HG02943 (cell line): ENCODE measurements at regions not wholly inside any gene's neighbourhood (a gene's known extent, or its start where the extent isn't known, plus 50 kb on each side); places are given as distances from the start of the nearest gene placed in this dataset.
"Not testable (repeated sequence)": the region's sequence is repeated elsewhere in the genome, so short reads cannot be mapped to it uniquely, and the experiment has no call there.

Source experiments
- ATAC-seq: cut with Tn5 transposase; IDR thresholded peaks from one replicate; pipeline ENCODE4 v1.9.1; 2021; ENCODE audit warnings: mild to moderate bottlenecking, low read depth, moderate library complexity; ENCODE audit not compliant: unreplicated experiment

DNA sequence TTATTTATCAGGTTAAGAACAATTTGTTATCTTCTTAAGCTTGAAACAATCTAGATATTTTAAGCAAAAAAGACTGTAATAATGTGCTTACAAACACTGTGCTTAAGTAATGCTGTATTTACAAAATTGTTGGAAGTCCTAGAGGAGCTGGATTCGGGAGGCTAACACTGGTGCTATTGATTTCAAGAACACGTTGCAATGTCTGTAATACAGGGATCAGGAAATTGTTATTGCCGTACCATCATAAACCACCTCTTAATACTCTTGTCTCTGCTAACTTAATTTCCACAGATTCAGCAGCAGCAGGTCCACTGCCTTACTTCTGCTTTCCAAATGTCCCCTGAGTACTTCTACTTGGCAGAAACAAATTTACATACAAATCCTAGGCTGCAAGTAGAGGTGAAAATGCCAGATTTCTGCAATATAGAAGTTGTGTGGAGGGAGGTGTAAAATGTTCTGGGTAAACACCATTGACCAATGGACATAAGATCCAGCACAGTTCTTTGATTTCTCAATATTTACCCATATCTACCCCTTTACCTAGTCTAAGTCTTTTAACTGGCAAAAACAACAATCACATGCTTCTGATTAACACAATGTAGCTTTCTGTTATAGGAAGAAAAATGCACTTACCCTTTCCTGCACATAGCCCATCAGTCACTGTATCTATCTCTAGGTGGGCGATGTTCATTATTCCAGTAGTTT, 663.4 kb downstream of the TMTC2 start:
- ATAC-seq = no peak

- ATAC-seq = no peak
These were observed 659.6 kb downstream of the TMTC2 start for GRCh38 chr12:83346333-83346732.

DNA sequence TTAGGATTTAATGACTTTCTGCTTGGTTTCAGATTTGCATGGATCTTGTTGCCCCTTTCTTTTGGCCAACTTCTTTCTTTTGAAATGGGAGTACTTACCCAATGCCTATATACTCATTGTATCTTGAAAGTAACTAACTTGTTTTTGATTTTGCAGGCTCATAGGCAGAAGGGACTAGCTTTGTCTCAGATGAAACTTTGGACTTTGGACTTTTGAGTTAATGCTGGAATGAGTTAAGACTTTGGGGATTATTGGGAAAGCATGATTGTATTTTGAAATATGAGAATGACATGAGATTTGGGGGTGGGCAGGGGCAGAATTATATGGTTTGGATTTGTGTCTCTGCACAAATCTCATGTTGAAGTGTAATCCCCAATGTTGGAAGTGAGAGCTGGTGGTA, 657.1 kb downstream of the TMTC2 start:
- ATAC-seq = no peak

- ATAC-seq = no peak
These were observed 649.0 kb downstream of the TMTC2 start for GRCh38 chr12:83335748-83336147.

DNA sequence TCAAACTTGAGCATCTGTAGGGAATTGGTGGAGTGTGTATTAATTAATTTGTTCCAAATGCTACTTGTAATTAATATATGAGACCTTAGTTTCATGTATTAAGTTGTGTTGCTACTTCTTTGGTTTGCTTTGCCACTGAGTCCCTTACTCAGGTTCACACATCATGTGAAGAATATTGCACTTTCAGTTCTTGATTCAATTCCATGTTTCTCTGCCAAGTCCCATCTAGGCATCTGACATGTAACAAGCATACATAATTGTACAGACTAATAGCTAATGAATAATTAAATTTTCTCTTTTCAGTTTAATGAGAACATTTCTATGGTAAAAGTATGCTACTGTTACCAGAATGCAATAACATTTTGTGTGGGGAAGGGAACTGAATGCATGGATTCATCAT, 640.0 kb downstream of the TMTC2 start:
- ATAC-seq = no peak

- ATAC-seq = no peak
These were observed 637.2 kb downstream of the TMTC2 start for GRCh38 chr12:83323866-83324265.

DNA sequence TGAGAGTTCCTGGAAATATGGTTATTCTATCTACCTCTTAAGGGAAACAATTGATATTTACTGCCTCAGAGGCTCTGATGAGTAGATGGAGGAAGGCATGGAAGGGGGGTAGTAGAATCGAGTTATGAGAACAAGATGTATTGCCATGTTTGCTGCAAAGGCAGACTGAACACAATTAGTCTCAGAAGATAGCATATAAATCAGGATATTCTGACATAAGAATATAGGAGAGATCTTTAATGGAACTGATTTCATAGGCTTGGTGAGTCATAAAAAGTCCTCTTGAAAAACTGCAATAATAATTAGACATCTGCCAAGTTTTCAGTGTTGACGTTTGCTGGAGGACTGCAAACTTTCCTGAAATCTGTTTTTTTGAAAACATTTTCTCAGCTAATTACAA, 636.1 kb downstream of the TMTC2 start:
- no peak for ATAC-seq

DNA sequence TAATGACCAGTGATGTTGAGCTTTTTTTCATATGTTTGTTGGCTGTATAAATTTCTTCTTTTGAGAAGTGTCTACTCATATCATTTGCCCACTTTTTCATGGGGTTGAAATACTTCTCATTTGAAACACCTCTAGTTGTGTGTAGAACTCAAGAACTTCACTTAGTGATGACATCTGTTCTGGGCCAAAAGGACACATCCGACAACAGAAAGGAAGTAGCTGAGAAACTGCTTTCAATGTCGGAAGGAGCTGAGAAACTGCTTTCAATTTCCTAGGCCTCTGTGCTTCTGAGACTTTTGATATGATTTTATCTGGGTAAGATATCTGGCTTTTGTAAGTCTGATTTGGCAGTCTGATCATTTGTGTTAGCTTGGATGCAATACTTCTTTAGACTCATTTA, 635.3 kb downstream of the TMTC2 start:
- ATAC-seq = no peak

DNA sequence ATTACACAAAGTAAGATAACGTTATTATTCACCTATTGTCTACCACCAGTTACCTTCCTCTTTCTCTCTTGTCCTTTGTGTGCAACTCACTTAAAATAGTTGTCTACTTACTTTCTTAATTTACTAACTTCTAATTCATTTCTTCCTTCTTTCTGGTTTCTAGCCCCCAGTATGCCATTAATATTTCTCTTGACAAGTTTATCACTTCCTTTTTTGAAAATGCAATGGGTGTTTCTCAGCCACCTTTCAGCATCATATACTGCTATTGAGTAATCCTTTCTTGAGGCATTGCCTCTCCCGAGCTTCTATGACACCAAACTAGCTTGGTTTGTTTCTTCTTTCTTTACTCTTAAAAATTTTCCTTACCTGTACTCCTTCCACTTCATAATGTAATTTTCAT, 633.6 kb downstream of the TMTC2 start:
- no peak for ATAC-seq

- no peak for ATAC-seq
These were observed 631.8 kb downstream of the TMTC2 start for GRCh38 chr12:83318386-83319098.

DNA sequence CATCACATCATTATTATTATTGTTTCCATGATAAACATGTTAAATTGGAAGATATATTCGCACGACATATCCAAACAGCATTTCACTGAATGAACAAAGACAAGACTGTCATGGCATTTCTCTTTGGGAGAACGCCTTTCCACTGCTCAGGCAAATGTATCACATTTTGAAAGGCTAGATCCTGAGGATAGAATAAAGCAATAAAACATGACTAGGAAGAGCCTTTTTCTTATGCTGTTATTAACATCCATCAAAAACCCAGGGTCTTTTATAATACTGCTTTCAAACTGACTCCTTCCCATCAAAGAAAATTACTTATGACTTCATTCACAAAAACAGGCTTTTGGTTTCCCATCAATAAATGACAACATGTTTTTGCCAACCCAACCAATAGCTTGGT, 630.9 kb downstream of the TMTC2 start:
- ATAC-seq = no peak

DNA sequence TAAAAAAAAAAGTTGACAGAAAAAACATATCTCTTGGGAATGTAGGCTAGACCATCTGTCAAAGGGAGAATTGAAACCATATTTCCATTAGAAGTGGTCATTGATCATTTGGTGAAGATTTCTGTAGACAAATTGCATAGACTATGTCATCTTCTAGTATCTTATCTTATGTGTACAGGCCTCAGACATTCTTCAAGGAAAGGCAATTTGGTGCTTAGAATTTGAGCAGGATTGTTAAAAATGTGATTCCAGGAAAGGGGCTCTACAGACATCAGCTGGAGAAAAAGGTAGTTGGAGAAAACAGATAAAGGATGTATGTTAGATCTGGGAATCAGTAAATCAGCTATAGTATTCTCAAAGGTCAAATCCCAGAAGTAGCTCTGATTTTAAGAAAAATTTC, 627.1 kb downstream of the TMTC2 start:
- ATAC-seq = no peak

- no peak for ATAC-seq
These were observed 626.6 kb downstream of the TMTC2 start for GRCh38 chr12:83313322-83313721.

- no peak for ATAC-seq
These were observed 590.2 kb downstream of the TMTC2 start for GRCh38 chr12:83276904-83277303.

- no peak for ATAC-seq
These were observed 584.5 kb downstream of the TMTC2 start for GRCh38 chr12:83271201-83271600.

DNA sequence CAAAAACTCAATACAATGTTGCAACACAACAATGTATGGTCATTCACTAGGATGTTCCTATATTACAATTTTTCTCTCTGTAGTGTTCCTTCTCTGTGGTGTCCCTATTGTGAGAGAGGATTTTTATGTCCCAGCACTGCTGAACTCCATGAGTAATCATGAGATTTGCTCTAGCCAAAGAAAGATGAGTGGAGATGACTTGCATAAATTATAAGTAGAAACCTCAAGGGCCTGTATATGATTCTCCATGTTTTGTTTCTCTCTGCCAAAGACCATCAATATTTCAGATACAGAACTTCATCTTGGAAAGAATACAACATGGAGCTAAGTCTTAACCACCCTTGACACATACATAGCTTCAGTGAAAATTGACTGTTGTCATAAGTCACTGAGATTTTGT, 579.1 kb downstream of the TMTC2 start:
- no peak for ATAC-seq

DNA sequence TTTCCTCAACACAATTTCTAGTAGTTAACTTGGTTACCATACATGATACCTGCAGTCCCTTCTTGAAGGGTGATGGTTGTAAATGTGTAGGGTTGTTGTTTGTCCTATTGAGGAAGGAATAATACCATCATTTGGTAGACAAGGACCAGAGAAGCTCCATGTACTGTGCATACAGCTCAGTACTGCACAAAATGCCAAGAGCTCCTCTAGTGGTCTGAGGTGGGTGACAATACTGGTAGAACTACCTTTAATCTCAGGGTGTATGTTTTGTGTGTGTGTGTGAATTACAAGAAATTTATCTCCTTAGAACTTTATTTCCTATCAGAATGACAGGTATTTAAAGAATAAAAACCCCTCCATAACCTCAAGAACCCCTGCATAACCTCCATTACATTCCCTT, 575.3 kb downstream of the TMTC2 start:
- no peak for ATAC-seq

GRCh38 chr12:83260126-83260525, 573.4 kb downstream of the TMTC2 start:
- not testable (repeated sequence) for ATAC-seq

DNA sequence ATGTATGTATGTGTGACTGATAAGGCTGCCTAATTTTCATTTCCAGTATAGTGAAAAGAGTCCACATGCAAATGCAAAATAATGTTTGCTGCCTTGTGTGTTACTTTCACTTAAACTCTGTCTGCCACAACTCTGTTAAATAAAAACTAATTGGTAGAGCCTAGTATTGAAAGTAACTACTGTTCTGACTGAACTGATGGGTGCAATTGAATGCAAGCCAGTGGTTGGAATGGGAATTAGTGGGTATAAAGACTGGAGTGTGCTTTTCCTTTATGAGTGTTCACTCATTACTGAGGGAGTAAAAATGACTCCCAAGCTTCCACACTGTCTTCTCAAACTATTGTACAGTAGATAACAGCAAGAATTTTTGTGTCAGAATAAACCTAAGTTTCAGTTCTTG, 571.0 kb downstream of the TMTC2 start:
- ATAC-seq = no peak

GRCh38 chr12:83256562-83256961, 569.9 kb downstream of the TMTC2 start:
- no peak for ATAC-seq

DNA sequence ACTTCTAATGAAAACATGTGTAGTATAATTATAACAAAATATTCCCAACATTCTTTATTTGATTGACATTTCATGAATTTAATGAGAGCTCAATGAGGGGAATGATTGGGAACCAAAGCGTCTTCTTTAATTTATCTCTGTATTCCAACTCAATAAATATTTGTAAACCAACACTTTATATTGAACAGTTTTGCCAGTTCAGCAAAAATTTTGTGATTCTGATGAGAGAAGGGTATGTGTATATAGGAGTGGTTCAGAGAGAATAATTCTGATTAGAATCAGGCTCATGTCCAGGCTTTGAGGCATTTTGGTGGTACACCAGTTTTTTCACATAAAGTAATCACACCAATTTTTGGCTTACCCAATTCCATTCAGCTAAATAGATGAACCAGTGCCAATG, 564.2 kb downstream of the TMTC2 start:
- no peak for ATAC-seq

GRCh38 chr12:83245156-83245555, 558.5 kb downstream of the TMTC2 start:
- no peak for ATAC-seq
